GM12864 (cell line): ENCODE measurements at regions not wholly inside any gene's neighbourhood (a gene's known extent, or its start where the extent isn't known, plus 50 kb on each side); places are given as distances from the start of the nearest gene placed in this dataset.

Experiments used
- DNase-seq: peaks from one replicate; pipeline ENCODE4 v3.0.0-alpha.2; 2011; ENCODE audit warnings: low read depth
- H3K4me3 ChIP-seq: 2 replicates; pipeline ENCODE4 v1.5.1; 2011; ENCODE audit warnings: mild to moderate bottlenecking, low read depth, low read length, control low read depth
- TF ChIP-seq, protein P1 (sequence below): IDR thresholded peaks from 2 replicates; pipeline ENCODE4 v1.5.1; 2011; ENCODE audit warnings: low read depth, mild to moderate bottlenecking, moderate library complexity, low read length, control low read depth, inconsistent platforms; ENCODE audit errors: missing control alignments

DNA sequence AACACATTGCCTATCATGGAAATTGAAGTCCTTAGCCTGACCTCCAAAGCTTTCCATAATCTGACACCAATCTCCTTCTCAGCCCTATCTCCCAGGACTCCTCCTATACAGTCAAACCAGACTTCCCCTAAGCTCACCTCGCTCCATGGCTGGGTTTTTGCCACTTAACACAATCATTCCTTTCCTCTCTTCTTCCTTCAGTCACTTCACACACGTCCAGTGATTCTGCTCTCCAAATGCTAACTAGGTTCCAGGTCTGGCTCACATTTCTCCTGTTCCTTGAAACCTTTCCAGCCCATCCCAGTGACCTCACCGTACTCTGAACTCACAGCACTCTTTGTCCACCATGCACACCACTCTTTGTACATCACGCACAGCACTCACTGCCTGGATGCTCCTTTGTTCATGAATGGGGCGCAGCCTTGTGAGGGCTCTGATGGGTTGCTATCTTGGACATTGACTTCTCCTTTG is 98.4 kb downstream of the GLUL start:
- TF ChIP-seq, protein P1, sequence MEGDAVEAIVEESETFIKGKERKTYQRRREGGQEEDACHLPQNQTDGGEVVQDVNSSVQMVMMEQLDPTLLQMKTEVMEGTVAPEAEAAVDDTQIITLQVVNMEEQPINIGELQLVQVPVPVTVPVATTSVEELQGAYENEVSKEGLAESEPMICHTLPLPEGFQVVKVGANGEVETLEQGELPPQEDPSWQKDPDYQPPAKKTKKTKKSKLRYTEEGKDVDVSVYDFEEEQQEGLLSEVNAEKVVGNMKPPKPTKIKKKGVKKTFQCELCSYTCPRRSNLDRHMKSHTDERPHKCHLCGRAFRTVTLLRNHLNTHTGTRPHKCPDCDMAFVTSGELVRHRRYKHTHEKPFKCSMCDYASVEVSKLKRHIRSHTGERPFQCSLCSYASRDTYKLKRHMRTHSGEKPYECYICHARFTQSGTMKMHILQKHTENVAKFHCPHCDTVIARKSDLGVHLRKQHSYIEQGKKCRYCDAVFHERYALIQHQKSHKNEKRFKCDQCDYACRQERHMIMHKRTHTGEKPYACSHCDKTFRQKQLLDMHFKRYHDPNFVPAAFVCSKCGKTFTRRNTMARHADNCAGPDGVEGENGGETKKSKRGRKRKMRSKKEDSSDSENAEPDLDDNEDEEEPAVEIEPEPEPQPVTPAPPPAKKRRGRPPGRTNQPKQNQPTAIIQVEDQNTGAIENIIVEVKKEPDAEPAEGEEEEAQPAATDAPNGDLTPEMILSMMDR = no peak
- no peak overlapping the region for H3K4me3 ChIP-seq
- no peak for DNase-seq

- TF ChIP-seq, protein P1 = no peak
- no peak overlapping the region for H3K4me3 ChIP-seq
- DNase-seq = no peak
These were observed 99.3 kb downstream of the GLUL start for GRCh38 chr1:182292193-182292741.

DNA sequence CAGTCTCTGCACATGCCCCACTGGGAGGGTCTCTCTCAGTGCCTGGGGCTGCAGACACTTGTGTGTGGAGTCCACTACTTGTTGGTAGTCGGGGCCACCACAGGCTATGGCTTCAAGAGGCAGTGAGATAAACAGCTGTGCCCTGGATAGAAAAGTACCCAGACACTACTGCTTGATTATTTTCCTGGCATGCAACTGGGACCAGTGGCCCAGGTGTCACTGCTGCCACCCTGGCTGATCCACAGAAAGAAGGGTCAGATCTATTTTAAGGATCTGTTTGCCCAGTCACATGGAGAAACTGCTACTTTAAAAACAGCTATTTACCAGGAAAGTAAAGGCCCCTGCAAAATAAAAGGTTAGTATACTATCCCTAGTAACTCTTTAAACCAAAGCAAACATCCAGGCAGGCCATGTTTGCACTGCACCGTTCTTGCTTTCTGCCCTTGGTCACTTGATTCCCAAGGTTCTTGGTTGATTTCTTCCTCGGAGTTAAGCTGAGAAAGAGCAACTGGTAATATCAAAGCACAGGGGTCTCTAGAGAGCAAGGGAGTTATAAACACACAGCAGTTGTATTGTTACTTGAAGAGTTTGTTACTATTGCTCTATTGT is 99.9 kb downstream of the GLUL start:
- no peak for DNase-seq
- no peak overlapping the region for H3K4me3 ChIP-seq
- TF ChIP-seq, protein P1 = no peak

- TF ChIP-seq, protein P1 = no peak
- H3K4me3 ChIP-seq = no peak overlapping the region
- no peak for DNase-seq
These were observed 102.6 kb downstream of the GLUL start for GRCh38 chr1:182288749-182289604.

DNA sequence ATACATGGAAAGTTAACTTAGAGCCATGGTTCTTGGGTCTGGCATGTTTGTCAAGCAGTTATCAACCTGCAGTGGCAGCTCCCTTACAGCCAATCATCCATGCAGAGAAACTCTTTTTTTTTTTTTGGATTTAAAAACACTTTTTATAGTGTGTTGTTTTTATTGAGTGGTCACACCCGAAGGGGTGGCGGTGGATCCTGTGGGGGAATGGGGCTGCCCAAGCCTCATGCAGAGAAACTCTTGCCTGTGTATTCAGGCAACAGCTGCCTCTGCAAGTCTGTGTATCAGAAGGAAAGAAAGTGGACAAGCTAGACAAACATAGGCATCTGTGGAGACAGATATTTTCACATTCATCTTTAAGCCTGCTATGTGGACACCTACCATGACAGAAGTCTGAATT is 104.8 kb downstream of the GLUL start:
- DNase-seq = no peak
- no peak overlapping the region for H3K4me3 ChIP-seq
- TF ChIP-seq, protein P1 = no peak

- TF ChIP-seq, protein P1 = no peak
- DNase-seq = no peak
- H3K4me3 ChIP-seq = no peak overlapping the region
These were observed 107.6 kb downstream of the GLUL start for GRCh38 chr1:182283746-182284544.
